ENCODE measurements at regions not wholly inside any gene's neighbourhood (a gene's known extent, or its start where the extent isn't known, plus 50 kb on each side); places are given as distances from the start of the nearest gene placed in this dataset.
"Not testable (repeated sequence)": the region's sequence is repeated elsewhere in the genome, so short reads cannot be mapped to it uniquely, and the experiment has no call there.

DNA sequence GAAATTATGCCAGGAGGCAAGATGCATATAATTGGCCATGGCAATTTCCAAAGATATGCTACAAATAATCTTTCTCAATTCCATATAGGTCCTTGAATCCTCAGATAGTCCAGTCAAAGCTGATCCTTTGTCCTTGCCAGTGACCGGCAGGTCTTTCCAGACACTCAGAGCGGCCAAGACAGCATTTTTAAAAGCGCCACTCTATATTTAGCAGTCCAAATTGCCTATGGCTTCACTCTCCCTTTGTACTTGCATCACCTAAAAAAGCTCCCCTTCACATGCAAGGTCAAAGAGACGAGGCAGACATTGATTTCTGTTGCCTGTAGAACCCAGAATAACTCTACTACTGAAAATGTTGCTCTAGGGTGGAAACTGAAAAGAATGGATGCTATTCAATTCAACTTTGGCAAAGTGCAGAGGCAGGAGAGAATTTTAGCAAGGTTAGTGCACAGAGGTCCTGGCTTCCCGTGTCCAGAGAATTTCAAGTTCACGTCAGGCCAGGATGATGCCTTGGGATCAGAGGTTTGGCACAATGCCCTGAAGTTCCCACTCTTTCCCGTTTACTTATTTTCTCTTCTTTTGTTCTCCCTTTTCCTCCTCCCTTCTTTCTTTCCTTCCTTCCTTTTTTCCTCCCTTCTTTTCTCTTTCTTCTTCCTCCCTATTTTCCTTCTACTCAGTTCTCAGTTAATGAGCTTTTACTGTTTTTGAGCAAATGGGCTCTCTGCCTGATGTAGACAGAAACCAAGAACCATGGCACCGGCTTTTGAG lies 108.5 kb downstream of the KCNK1 start:
- Histone ChIP-seq H3K4me1 (ENCODE audit: insufficient read depth, insufficient read length) (no peaks in the 10 kb centered on the region), H3K4me3 (ENCODE audit: insufficient read length, low read depth) (no peak overlapping the region), H3K36me3 (ENCODE audit: insufficient read depth, insufficient read length, low read length) (no peaks in the 10 kb centered on the region), H3K9me3 (ENCODE audit: insufficient read depth, low read length) (peaks cover 13% of the 10 kb centered on the region; the same call in 1 of the 2 replicates), H3K9ac (ENCODE audit: insufficient read length, low read depth) (no peak overlapping the region), H3K27me3 (ENCODE audit: insufficient read depth, insufficient read length) (no peaks in the 10 kb centered on the region)
- no peak for DNase-seq (ENCODE audit: low read depth, low spot score)
- TF ChIP-seq ZNF274 (IDR thresholded peaks at IDR 0.05; ENCODE audit: low read depth, low read length) (no peak), SUZ12 (IDR thresholded peaks at IDR 0.05; ENCODE audit: extremely low read depth, insufficient read depth, insufficient read length) (no peak), YY1 (IDR thresholded peaks at IDR 0.05; ENCODE audit: insufficient read depth, insufficient read length) (no peak)

GRCh38 chr1:233723387-233723786 lies 109.5 kb downstream of the KCNK1 start:
- no peak overlapping the region for H3K9ac ChIP-seq (ENCODE audit: insufficient read length, low read depth)

DNA sequence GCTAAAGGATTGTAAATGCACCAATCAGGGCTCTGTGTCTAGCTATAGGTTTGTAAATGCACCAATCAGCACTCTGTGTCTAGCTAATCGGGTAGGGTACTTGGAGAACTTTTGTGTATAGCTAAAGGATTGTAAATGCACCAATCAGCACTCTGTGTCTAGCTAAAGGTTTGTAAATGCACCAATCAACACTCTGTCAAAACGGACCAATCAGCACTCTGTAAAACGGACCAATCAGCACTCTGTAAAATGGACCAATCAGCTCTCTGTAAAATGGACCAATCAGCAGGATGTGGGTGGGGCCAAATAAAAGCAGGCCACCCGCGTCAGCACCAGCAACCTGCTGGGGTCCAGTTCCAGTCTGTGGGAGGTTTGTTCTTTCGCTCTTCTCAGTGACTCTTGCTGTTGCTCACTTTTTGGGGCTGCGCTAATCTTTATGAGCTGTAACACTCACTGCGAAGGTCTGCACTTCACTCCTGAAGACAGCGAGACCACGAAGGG lies 110.3 kb downstream of the KCNK1 start:
- not testable (repeated sequence) for H3K9me3 ChIP-seq (ENCODE audit: insufficient read depth, low read length); H3K36me3 ChIP-seq (ENCODE audit: insufficient read depth, insufficient read length, low read length); H3K27me3 ChIP-seq (ENCODE audit: insufficient read depth, insufficient read length); H3K4me1 ChIP-seq (ENCODE audit: insufficient read depth, insufficient read length); H3K9ac ChIP-seq (ENCODE audit: insufficient read length, low read depth); DNase-seq (ENCODE audit: low read depth, low spot score); H3K4me3 ChIP-seq (ENCODE audit: insufficient read length, low read depth)

More at GRCh38 chr1:233723387-233723786, 109.5 kb downstream of the KCNK1 start:
- TF ChIP-seq SUZ12 (IDR thresholded peaks at IDR 0.05; ENCODE audit: extremely low read depth, insufficient read depth, insufficient read length) (no peak), ZNF274 (IDR thresholded peaks at IDR 0.05; ENCODE audit: low read depth, low read length) (no peak), YY1 (IDR thresholded peaks at IDR 0.05; ENCODE audit: insufficient read depth, insufficient read length) (no peak)
- Histone ChIP-seq H3K4me3 (ENCODE audit: insufficient read length, low read depth) (no peak overlapping the region), H3K36me3 (ENCODE audit: insufficient read depth, insufficient read length, low read length) (no peaks in the 10 kb centered on the region), H3K27me3 (ENCODE audit: insufficient read depth, insufficient read length) (no peaks in the 10 kb centered on the region), H3K9me3 (ENCODE audit: insufficient read depth, low read length) (peaks cover 7% of the 10 kb centered on the region; the same call in 1 of the 2 replicates), H3K4me1 (ENCODE audit: insufficient read depth, insufficient read length) (no peaks in the 10 kb centered on the region)
- no peak for DNase-seq (ENCODE audit: low read depth, low spot score)

DNA sequence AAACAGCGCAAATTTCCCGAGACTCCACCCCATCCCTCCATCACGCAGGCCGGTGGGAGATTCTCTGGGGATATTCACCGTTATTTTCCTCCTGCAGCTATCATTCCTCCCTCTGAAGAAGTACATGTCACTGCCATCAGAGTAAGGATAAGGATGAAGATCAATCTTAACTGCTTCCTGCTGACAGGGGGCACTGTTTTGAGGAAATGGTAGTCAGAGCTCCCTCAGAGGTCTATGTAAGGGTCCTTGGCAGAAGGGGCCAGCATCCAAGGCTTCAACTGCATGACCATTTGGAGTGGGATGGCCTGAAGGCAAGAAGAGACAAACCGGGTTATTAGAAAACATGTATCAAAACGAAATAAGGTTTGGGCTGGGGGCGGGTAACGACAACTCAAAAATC lies 111.5 kb downstream of the KCNK1 start:
- no peak for TF ChIP-seq ZNF274 (IDR thresholded peaks at IDR 0.05; ENCODE audit: low read depth, low read length)
- no peak for TF ChIP-seq SUZ12 (IDR thresholded peaks at IDR 0.05; ENCODE audit: extremely low read depth, insufficient read depth, insufficient read length)
- no peak for TF ChIP-seq YY1 (IDR thresholded peaks at IDR 0.05; ENCODE audit: insufficient read depth, insufficient read length)
- H3K36me3 ChIP-seq (ENCODE audit: insufficient read depth, insufficient read length, low read length): no peaks in the 10 kb centered on the region
- no peak for DNase-seq (ENCODE audit: low read depth, low spot score)
- no peaks in the 10 kb centered on the region for H3K27me3 ChIP-seq (ENCODE audit: insufficient read depth, insufficient read length)
- peaks cover 7% of the 10 kb centered on the region; the same call in 1 of the 2 replicates for H3K9me3 ChIP-seq (ENCODE audit: insufficient read depth, low read length)
- H3K9ac ChIP-seq (ENCODE audit: insufficient read length, low read depth): no peak overlapping the region
- H3K4me1 ChIP-seq (ENCODE audit: insufficient read depth, insufficient read length): no peaks in the 10 kb centered on the region
- H3K4me3 ChIP-seq (ENCODE audit: insufficient read length, low read depth): no peak overlapping the region

- Histone ChIP-seq H3K9ac (ENCODE audit: insufficient read length, low read depth) (no peak overlapping the region), H3K4me3 (ENCODE audit: insufficient read length, low read depth) (no peak overlapping the region), H3K9me3 (ENCODE audit: insufficient read depth, low read length) (peaks cover 7% of the 10 kb centered on the region; the same call in 1 of the 2 replicates), H3K36me3 (ENCODE audit: insufficient read depth, insufficient read length, low read length) (no peaks in the 10 kb centered on the region), H3K4me1 (ENCODE audit: insufficient read depth, insufficient read length) (peaks cover 4% of the 10 kb centered on the region), H3K27me3 (ENCODE audit: insufficient read depth, insufficient read length) (no peaks in the 10 kb centered on the region)
- DNase-seq (ENCODE audit: low read depth, low spot score): no peak
- TF ChIP-seq SUZ12 (IDR thresholded peaks at IDR 0.05; ENCODE audit: extremely low read depth, insufficient read depth, insufficient read length) (no peak), ZNF274 (IDR thresholded peaks at IDR 0.05; ENCODE audit: low read depth, low read length) (no peak), YY1 (IDR thresholded peaks at IDR 0.05; ENCODE audit: insufficient read depth, insufficient read length) (no peak)
Observed at GRCh38 chr1:233728721-233729120, 114.8 kb downstream of the KCNK1 start.

DNA sequence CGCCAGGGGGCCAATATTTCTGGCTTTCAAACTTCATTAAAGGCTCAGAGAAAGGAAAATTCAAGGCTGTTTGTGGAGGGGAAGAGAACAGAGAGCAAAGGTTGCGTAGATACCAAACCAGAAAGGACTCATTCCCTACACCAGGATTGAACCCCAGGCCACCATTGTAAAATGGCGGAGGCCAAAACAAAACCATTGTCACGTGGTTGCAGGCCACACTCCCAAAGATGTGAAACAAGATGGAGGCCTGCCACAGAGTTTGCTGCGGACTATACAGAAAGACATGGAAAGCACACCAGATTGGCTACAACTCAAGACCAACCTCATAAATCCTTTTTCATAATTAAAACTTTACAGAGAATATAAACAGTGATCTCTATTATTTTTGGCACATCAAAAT lies 116.5 kb downstream of the KCNK1 start:
- no peaks in the 10 kb centered on the region; the same call in 1 of the 2 replicates for H3K9me3 ChIP-seq (ENCODE audit: insufficient read depth, low read length)
- peaks cover 4% of the 10 kb centered on the region for H3K4me1 ChIP-seq (ENCODE audit: insufficient read depth, insufficient read length)
- no peak overlapping the region for H3K4me3 ChIP-seq (ENCODE audit: insufficient read length, low read depth)
- H3K9ac ChIP-seq (ENCODE audit: insufficient read length, low read depth): no peak overlapping the region
- TF ChIP-seq SUZ12 (IDR thresholded peaks at IDR 0.05; ENCODE audit: extremely low read depth, insufficient read depth, insufficient read length) (no peak), YY1 (IDR thresholded peaks at IDR 0.05; ENCODE audit: insufficient read depth, insufficient read length) (peak; percentile 86)
- no peaks in the 10 kb centered on the region for H3K36me3 ChIP-seq (ENCODE audit: insufficient read depth, insufficient read length, low read length)
- H3K27me3 ChIP-seq (ENCODE audit: insufficient read depth, insufficient read length): no peaks in the 10 kb centered on the region
- DNase-seq (ENCODE audit: low read depth, low spot score): no peak

DNA sequence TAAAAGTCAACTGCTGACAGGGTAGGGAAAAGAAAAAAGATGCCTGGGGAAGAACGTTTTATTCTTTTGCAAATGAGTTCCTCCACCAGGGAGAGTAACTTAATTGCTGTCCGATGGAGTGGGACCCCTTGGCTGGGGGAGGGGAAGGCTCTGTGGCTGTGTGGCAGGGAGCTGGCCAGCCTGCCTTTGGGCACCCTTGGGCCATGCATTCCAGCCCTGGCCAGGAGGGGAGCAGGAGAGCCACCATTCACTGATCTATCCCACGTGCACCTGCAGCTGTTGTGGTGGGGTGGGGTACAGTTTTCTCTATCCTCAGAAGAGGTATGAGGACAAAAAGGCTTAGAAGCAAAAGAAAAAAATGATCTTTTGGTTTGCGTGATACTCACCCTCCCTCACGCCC lies 116.9 kb downstream of the KCNK1 start:
- Histone ChIP-seq H3K9me3 (ENCODE audit: insufficient read depth, low read length) (no peaks in the 10 kb centered on the region; the same call in 1 of the 2 replicates), H3K27me3 (ENCODE audit: insufficient read depth, insufficient read length) (no peaks in the 10 kb centered on the region), H3K36me3 (ENCODE audit: insufficient read depth, insufficient read length, low read length) (no peaks in the 10 kb centered on the region), H3K4me3 (ENCODE audit: insufficient read length, low read depth) (no peak overlapping the region), H3K9ac (ENCODE audit: insufficient read length, low read depth) (no peak overlapping the region), H3K4me1 (ENCODE audit: insufficient read depth, insufficient read length) (peaks cover 4% of the 10 kb centered on the region)
- peak; percentile 89 for DNase-seq (ENCODE audit: low read depth, low spot score)
- no peak for TF ChIP-seq SUZ12 (IDR thresholded peaks at IDR 0.05; ENCODE audit: extremely low read depth, insufficient read depth, insufficient read length)
- no peak for TF ChIP-seq ZNF274 (IDR thresholded peaks at IDR 0.05; ENCODE audit: low read depth, low read length)
- TF ChIP-seq YY1 (IDR thresholded peaks at IDR 0.05; ENCODE audit: insufficient read depth, insufficient read length): no peak
